HEK293T (cell line): ENCODE measurements at regions not wholly inside any gene's neighbourhood (a gene's known extent, or its start where the extent isn't known, plus 50 kb on each side); places are given as distances from the start of the nearest gene placed in this dataset.

Experiments
- BHLHE40 ChIP-seq: fragments of 450-650 bp; IDR thresholded peaks from 2 replicates; pipeline ENCODE4 v1.6.1; 2016; ENCODE audit warnings: mild to moderate bottlenecking, moderate library complexity, borderline replicate concordance
- FOXA1 ChIP-seq: fragments of 450-650 bp; IDR thresholded peaks from 2 replicates; pipeline ENCODE4 v1.6.1; 2016; ENCODE audit warnings: mild to moderate bottlenecking
- FOXM1 ChIP-seq: fragments of 450-650 bp; IDR thresholded peaks from 2 replicates; pipeline ENCODE4 v1.6.1; 2017; ENCODE audit warnings: mild to moderate bottlenecking, borderline replicate concordance
- HDGF ChIP-seq: fragments of 450-650 bp; IDR thresholded peaks from 2 replicates; pipeline ENCODE4 v1.6.1; 2017; ENCODE audit warnings: antibody characterized with exemption, borderline replicate concordance
- NFRKB ChIP-seq: fragments of 450-650 bp; IDR thresholded peaks from 2 replicates; pipeline ENCODE4 v1.6.1; 2016; ENCODE audit warnings: mild to moderate bottlenecking, moderate library complexity
- SP1 ChIP-seq: fragments of 450-650 bp; IDR thresholded peaks from 2 replicates; pipeline ENCODE4 v1.6.1; 2017
- SUZ12 ChIP-seq: fragments of 450-650 bp; IDR thresholded peaks from 2 replicates; pipeline ENCODE4 v1.6.1; 2016; ENCODE audit warnings: mild to moderate bottlenecking
- TARDBP ChIP-seq: fragments of 450-650 bp; IDR thresholded peaks from 2 replicates; pipeline ENCODE4 v1.6.1; 2016

GRCh38 chrX:121457096-121457495, 409.7 kb downstream of the GLUD2 start:
- TF ChIP-seq SP1 (no peak), BHLHE40 (no peak), FOXA1 (no peak), FOXM1 (no peak), TARDBP (no peak), HDGF (no peak), NFRKB (no peak), SUZ12 (no peak)
